ENCODE measurements at regions not wholly inside any gene's neighbourhood (a gene's known extent, or its start where the extent isn't known, plus 50 kb on each side); places are given as distances from the start of the nearest gene placed in this dataset.

DNA sequence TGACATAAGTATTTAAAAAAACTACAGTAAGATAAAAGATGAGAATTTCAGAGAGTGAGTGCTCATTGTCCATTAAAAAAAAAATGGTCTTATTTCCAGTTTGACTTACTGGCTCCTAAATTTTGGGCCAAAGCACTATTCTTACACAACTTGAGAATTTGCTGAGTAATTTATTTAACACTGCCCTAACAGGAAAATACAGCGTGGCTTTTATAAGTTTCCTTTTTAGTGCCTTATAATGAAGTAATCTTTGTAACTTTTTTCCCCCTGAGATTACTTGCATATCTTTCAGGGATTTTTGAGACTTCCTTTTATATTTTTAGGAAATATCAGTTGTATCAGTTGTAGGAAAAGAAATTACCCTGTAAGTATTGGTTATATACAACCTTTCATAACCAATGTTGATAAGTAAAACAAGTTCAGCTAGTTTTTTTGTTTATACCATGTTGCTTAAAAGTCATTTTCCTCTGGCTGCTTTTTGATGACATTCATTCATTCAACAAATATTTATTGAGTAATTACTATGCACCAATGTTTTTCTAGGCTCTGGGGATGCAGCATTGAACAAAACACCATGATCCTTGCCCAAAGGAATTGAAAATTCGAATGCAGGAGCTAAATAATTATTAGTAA, 106.4 kb upstream of the SGK1 start:
- intact Hi-C loops (cut with micrococcal nuclease) (no loop called here), in situ Hi-C loops (cut with MboI) (no loop called here)
- WGBS (ENCODE audit: insufficient coverage, low coverage, missing lambda C conversion rate) = 18% methylated on average over 2 of the region's 2 CpGs
- no peak overlapping the region for H2AFZ ChIP-seq (ENCODE audit: low read depth, low read length)
- H3K79me2 ChIP-seq (ENCODE audit: control insufficient read depth, insufficient read depth, low read length) = no peaks in the 10 kb centered on the region
- H3K4me1 ChIP-seq (replicated peaks in 1 of 2; ENCODE audit: control insufficient read depth in 2 of 2, insufficient read depth in 2 of 2, low read length in 2 of 2) = no peaks in the 10 kb centered on the region; a peak in 2 of 5 replicates
- DNase-seq (ENCODE audit: extremely low read depth in 1 of 4, low spot score in 3 of 4) (no peak), ATAC-seq (no peak), FAIRE-seq (no peak)
- 0 out of 2 replicates have a peak, but pooled peaks have one; percentile 5 for TF ChIP-seq MAFG (tag; conservative IDR thresholded peaks at IDR 0.05)
- no peak for TF ChIP-seq PRMT5 (CRISPR knock-in tag; IDR thresholded peaks at IDR 0.05)
- peak; percentile 37; the same call in 1 of the 2 replicates for TF ChIP-seq C11orf30 (IDR thresholded peaks at IDR 0.05; ENCODE audit: low read depth)
- TF ChIP-seq ZBTB33 (CRISPR knock-in tag; IDR thresholded peaks at IDR 0.05) = no peak
- TF ChIP-seq, protein P1, sequence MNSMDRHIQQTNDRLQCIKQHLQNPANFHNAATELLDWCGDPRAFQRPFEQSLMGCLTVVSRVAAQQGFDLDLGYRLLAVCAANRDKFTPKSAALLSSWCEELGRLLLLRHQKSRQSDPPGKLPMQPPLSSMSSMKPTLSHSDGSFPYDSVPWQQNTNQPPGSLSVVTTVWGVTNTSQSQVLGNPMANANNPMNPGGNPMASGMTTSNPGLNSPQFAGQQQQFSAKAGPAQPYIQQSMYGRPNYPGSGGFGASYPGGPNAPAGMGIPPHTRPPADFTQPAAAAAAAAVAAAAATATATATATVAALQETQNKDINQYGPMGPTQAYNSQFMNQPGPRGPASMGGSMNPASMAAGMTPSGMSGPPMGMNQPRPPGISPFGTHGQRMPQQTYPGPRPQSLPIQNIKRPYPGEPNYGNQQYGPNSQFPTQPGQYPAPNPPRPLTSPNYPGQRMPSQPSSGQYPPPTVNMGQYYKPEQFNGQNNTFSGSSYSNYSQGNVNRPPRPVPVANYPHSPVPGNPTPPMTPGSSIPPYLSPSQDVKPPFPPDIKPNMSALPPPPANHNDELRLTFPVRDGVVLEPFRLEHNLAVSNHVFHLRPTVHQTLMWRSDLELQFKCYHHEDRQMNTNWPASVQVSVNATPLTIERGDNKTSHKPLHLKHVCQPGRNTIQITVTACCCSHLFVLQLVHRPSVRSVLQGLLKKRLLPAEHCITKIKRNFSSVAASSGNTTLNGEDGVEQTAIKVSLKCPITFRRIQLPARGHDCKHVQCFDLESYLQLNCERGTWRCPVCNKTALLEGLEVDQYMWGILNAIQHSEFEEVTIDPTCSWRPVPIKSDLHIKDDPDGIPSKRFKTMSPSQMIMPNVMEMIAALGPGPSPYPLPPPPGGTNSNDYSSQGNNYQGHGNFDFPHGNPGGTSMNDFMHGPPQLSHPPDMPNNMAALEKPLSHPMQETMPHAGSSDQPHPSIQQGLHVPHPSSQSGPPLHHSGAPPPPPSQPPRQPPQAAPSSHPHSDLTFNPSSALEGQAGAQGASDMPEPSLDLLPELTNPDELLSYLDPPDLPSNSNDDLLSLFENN (IDR thresholded peaks at IDR 0.05; ENCODE audit: low read depth in 2 of 2, low read length in 2 of 2) = no peak
- no peak for TF ChIP-seq CCNT2 (IDR thresholded peaks at IDR 0.05; ENCODE audit: borderline replicate concordance, extremely low read depth, insufficient read length, low read depth, low read length)
- TF ChIP-seq TRIM28 (IDR thresholded peaks at IDR 0.05) = no peak
- peak; percentile 68 for TF ChIP-seq ZNF316 (IDR thresholded peaks at IDR 0.05)
- TF ChIP-seq TBL1XR1 (IDR thresholded peaks at IDR 0.05; ENCODE audit: low read length in 2 of 2) = no peak
- no peak for TF ChIP-seq YY1 (IDR thresholded peaks at IDR 0.05; ENCODE audit: borderline replicate concordance in 1 of 3, control insufficient read depth in 1 of 3, extremely low read depth in 1 of 3, insufficient read depth in 3 of 3, insufficient read length in 1 of 3, insufficient replicate concordance in 2 of 3, low read depth in 1 of 3, low read length in 2 of 3)
- TF ChIP-seq NCOA6 (IDR thresholded peaks at IDR 0.05) = no peak
- no TSS peak for BruUV-seq (replicated peaks)
- ChIA-PET CTCF (ENCODE audit: low intra/inter-chr PET ratio) (no interaction called here), POLR2A (interaction anchor here (2.4 kb wide), 1 partner anchor 8 kb away, joined by 5 read pairs; no protein-coding TSS in a partner anchor)
- H3K9me1 ChIP-seq (ENCODE audit: control insufficient read depth, insufficient read depth, low read length) = no peaks in the 10 kb centered on the region
- no peak overlapping the region for H3K4me2 ChIP-seq (ENCODE audit: insufficient read depth, low read length)
- H3K27me3 ChIP-seq (ENCODE audit: control insufficient read depth in 2 of 2, insufficient read depth in 2 of 2, low read length in 2 of 2) = no peaks in the 10 kb centered on the region
- no peaks in the 10 kb centered on the region for H3K9me3 ChIP-seq (replicated peaks; ENCODE audit: control insufficient read depth, insufficient read depth, low read depth, low read length)
- H3K27ac ChIP-seq (ENCODE audit: extremely low read depth, low read depth, low read length) = no peak overlapping the region
- no peak overlapping the region for H3K9ac ChIP-seq (ENCODE audit: insufficient read depth in 1 of 2, low read depth in 2 of 2, low read length in 2 of 2)
- H4K20me1 ChIP-seq (replicated peaks; ENCODE audit: control insufficient read depth, insufficient read depth, low read length) = no peaks in the 10 kb centered on the region
- H3K36me3 ChIP-seq (ENCODE audit: control insufficient read depth, insufficient read depth, low read length) = no peaks in the 10 kb centered on the region
- no peak overlapping the region for H3K4me3 ChIP-seq
